ENCODE measurements at regions not wholly inside any gene's neighbourhood (a gene's known extent, or its start where the extent isn't known, plus 50 kb on each side); places are given as distances from the start of the nearest gene placed in this dataset.

DNA sequence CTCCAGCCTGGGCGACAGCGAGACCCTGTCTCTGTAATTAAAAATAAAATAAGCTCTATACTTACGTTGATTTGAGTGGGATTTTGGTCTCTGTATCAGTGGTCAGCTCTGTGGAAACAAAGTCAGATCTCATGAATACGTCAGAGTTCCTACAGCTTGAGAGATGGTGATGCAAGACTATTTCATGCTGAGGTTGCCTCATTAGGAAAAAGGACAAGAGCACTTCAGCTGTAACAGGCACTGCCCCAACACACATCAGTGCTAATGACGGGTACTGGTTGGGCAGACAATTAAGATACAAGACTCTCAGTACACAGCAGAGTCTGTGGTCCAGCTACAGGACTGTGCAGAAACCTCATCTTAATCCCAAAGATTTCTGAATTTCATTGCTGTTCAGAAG is 246.4 kb upstream of the AMIGO2 start:
- ChIA-PET POLR2A (interaction anchor here (0.5 kb wide), 1 partner anchor 62 kb away, joined by 3 read pairs; no protein-coding TSS in a partner anchor), CTCF (no interaction called here)
- Mint-ChIP-seq H3K36me3 (ENCODE audit: low read depth) (peaks cover 7% of the 10 kb centered on the region), H3K9me3 (ENCODE audit: insufficient read depth) (peaks cover 11% of the 10 kb centered on the region), H3K27ac (no peak overlapping the region), H3K27me3 (ENCODE audit: low read depth) (no peaks in the 10 kb centered on the region), H3K4me1 (ENCODE audit: low read depth) (peaks cover 29% of the 10 kb centered on the region), H3K4me3 (no peak overlapping the region)
- DNase-seq (no peak), ATAC-seq (no peak)

DNA sequence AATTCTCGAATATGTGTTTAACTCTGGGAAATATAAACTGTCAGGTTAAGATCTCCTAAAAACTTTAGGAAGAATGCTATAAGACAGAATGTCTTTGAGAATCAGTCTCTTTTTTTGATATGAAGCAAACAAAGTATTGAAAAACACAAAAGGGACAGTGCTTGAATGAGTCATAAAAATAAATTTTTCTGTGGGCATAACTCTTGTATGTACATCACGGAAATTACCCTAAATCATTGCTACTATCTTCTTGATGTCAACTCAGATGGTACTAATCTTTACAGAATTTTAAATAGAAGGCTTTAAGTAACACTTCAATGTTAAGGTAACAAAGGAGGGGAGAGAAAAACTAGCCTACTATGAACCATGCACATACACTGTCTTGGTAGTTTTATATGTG is 244.0 kb upstream of the AMIGO2 start:
- Mint-ChIP-seq H3K4me1 (ENCODE audit: low read depth) (peaks cover 32% of the 10 kb centered on the region), H3K36me3 (ENCODE audit: low read depth) (peaks cover 9% of the 10 kb centered on the region), H3K27me3 (ENCODE audit: low read depth) (no peaks in the 10 kb centered on the region), H3K4me3 (no peak overlapping the region), H3K27ac (no peak overlapping the region), H3K9me3 (ENCODE audit: insufficient read depth) (peaks cover 11% of the 10 kb centered on the region)
- ChIA-PET CTCF (no interaction called here), POLR2A (no interaction called here)
- no peak for DNase-seq
- ATAC-seq: no peak

- H3K27ac Mint-ChIP-seq: no peak overlapping the region
- peaks cover 5% of the 10 kb centered on the region for H3K36me3 Mint-ChIP-seq (ENCODE audit: low read depth)
- peaks cover 37% of the 10 kb centered on the region for H3K4me1 Mint-ChIP-seq (ENCODE audit: low read depth)
- ChIA-PET POLR2A (interaction anchor here (0.6 to 1.4 kb wide), 4 partner anchors 70 to 954 kb away, joined by 3 to 5 read pairs (median 4); no protein-coding TSS in a partner anchor), CTCF (interaction anchor here (0.6 to 4.4 kb wide), 7 partner anchors 8 to 237 kb away, joined by 3 to 20 read pairs (median 3); no protein-coding TSS in a partner anchor)
- H3K4me3 Mint-ChIP-seq: no peak overlapping the region
- no peaks in the 10 kb centered on the region for H3K9me3 Mint-ChIP-seq (ENCODE audit: insufficient read depth)
- DNase-seq: no peak
- H3K27me3 Mint-ChIP-seq (ENCODE audit: low read depth): no peaks in the 10 kb centered on the region
- no peak for ATAC-seq
Observed at GRCh38 chr12:47321436-47321835, 241.7 kb upstream of the AMIGO2 start.

DNA sequence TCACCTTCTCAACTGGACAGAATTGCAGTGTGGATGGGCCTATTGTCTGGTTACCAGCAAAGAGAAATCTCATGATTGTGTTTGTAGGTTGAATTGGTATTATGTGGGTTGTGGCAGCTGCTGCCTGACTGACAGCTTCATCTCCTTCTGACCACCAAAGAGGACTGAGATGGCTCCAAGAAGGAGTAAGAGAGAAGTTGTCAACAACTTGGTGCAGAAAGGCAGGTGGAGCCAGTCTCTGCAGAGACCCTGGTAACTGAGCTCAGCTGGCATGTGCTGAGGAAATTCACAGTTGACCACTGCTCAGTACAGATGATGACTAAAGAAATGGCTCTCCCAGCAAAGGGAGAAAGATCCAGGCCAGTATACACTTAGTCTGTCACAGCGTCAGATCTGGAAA is 240.0 kb upstream of the AMIGO2 start:
- peak; percentile 40 for ATAC-seq
- H3K4me1 Mint-ChIP-seq (ENCODE audit: low read depth): peaks cover 36% of the 10 kb centered on the region
- peak overlapping the region; percentile 2 for H3K27ac Mint-ChIP-seq
- no peaks in the 10 kb centered on the region for H3K9me3 Mint-ChIP-seq (ENCODE audit: insufficient read depth)
- H3K36me3 Mint-ChIP-seq (ENCODE audit: low read depth): peaks cover 5% of the 10 kb centered on the region
- ChIA-PET CTCF (interaction anchor here (1.3 to 4.4 kb wide), 3 partner anchors 13 to 84 kb away, joined by 3 to 20 read pairs (median 6); no protein-coding TSS in a partner anchor), POLR2A (interaction anchor here (0.6 to 1.0 kb wide), 2 partner anchors 100 to 101 kb away, joined by 3 read pairs; no protein-coding TSS in a partner anchor)
- DNase-seq: no peak
- H3K27me3 Mint-ChIP-seq (ENCODE audit: low read depth): no peaks in the 10 kb centered on the region
- H3K4me3 Mint-ChIP-seq: no peak overlapping the region

GRCh38 chr12:47318963-47319362 is 239.2 kb upstream of the AMIGO2 start:
- DNase-seq: peak; percentile 47
- ChIA-PET CTCF (interaction anchor here (0.6 to 4.4 kb wide), 3 partner anchors 42 to 85 kb away, joined by 3 to 20 read pairs (median 4); no protein-coding TSS in a partner anchor), POLR2A (interaction anchor here (1.0 kb wide), 1 partner anchor 100 kb away, joined by 3 read pairs; no protein-coding TSS in a partner anchor)
- Mint-ChIP-seq H3K9me3 (ENCODE audit: insufficient read depth) (no peaks in the 10 kb centered on the region), H3K36me3 (ENCODE audit: low read depth) (peaks cover 5% of the 10 kb centered on the region), H3K4me1 (ENCODE audit: low read depth) (peaks cover 36% of the 10 kb centered on the region), H3K27ac (peak overlapping the region; percentile 63), H3K4me3 (no peak overlapping the region), H3K27me3 (ENCODE audit: low read depth) (no peaks in the 10 kb centered on the region)
- ATAC-seq: peak; percentile 49

DNA sequence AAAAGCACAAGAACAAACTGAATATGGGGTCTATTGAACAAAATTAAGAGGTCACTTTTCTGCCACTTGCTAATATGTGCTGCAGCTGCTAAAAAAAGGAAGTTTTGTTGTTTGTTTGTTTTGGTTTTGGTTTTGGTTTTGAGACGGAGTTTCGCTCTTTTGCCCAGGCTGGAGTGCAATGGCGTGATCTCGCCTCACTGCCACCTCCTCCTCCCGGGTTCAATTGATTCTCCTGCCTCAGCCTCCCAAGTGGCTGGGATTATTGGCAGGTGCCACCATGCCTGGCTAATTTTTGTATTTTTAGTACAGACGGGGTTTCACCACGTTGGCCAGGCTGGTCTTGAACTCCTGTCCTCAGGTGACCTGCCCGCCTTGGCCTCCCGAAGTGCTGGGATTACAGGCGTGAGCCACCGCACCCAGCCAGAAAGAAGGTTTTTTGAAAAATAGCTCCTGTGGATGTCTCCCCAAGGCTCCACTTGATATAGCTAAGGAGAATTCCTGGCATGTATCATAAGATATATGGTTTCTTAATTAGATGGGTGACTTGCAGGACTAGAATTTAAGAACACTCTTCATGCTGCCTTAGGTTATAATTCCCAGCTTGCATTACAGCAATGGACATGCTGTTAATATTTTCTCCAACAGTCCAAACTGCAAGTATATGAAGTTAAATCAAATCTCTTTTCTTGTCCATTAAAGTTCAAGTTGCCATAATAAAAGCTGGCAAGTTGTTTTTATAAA is 237.6 kb upstream of the AMIGO2 start:
- peak overlapping the region; percentile 32 for H3K4me3 Mint-ChIP-seq
- peak overlapping the region; percentile 62 for H3K27ac Mint-ChIP-seq
- H3K4me1 Mint-ChIP-seq (ENCODE audit: low read depth): peaks cover 41% of the 10 kb centered on the region
- H3K27me3 Mint-ChIP-seq (ENCODE audit: low read depth): no peaks in the 10 kb centered on the region
- ATAC-seq (no peak), DNase-seq (peak; percentile 34)
- POLR2A ChIA-PET: no interaction called here
- CTCF ChIA-PET: interaction anchor here (1.8 to 4.4 kb wide), 2 partner anchors 10 to 81 kb away, joined by 4 to 20 read pairs; no protein-coding TSS in a partner anchor
- H3K9me3 Mint-ChIP-seq (ENCODE audit: insufficient read depth): no peaks in the 10 kb centered on the region
- H3K36me3 Mint-ChIP-seq (ENCODE audit: low read depth): peaks cover 5% of the 10 kb centered on the region

- ATAC-seq (no peak), DNase-seq (no peak)
- H3K27me3 Mint-ChIP-seq (ENCODE audit: low read depth): no peaks in the 10 kb centered on the region
- peak overlapping the region; percentile 32 for H3K4me3 Mint-ChIP-seq
- H3K9me3 Mint-ChIP-seq (ENCODE audit: insufficient read depth): no peaks in the 10 kb centered on the region
- H3K27ac Mint-ChIP-seq: peak overlapping the region; percentile 13
- ChIA-PET CTCF (interaction anchor here (1.8 kb wide), 1 partner anchor 9 kb away, joined by 4 read pairs; no protein-coding TSS in a partner anchor), POLR2A (no interaction called here)
- peaks cover 42% of the 10 kb centered on the region for H3K4me1 Mint-ChIP-seq (ENCODE audit: low read depth)
- peaks cover 5% of the 10 kb centered on the region for H3K36me3 Mint-ChIP-seq (ENCODE audit: low read depth)
Observed at GRCh38 chr12:47316609-47317049, 236.9 kb upstream of the AMIGO2 start.

DNA sequence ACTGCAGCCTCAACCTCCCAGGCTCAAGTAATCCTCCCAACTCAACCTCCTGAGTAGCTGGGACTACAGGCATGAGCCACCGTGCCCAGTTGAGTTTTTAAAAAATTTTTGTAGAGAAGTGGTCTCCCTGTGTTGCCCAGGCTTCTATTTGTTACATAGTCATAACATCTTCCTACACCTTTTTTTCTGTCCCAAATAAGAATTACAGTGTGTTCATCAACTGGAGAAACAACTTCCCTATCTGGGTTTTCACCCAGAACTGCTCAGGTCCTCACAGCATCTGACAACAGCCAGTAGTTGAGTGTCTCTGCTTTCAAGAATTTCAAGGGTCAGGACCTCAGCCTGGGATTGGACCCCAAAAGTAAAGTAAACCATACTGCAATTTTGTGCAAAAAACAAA is 235.2 kb upstream of the AMIGO2 start:
- H3K4me3 Mint-ChIP-seq: no peak overlapping the region
- H3K27me3 Mint-ChIP-seq (ENCODE audit: low read depth): no peaks in the 10 kb centered on the region

GRCh38 chr12:47312808-47313426 is 233.2 kb upstream of the AMIGO2 start:
- no peak overlapping the region for H3K27ac Mint-ChIP-seq
- POLR2A ChIA-PET: interaction anchor here (0.6 to 0.7 kb wide), 2 partner anchors 48 to 436 kb away, joined by 3 read pairs; no protein-coding TSS in a partner anchor
- no peak overlapping the region for H3K4me3 Mint-ChIP-seq
- CTCF ChIA-PET: interaction anchor here (1.4 kb wide), 2 partner anchors 10 to 85 kb away, joined by 4 read pairs; no protein-coding TSS in a partner anchor
- H3K4me1 Mint-ChIP-seq (ENCODE audit: low read depth): peaks cover 49% of the 10 kb centered on the region
- H3K27me3 Mint-ChIP-seq (ENCODE audit: low read depth): no peaks in the 10 kb centered on the region
- ATAC-seq (no peak), DNase-seq (no peak)
- H3K9me3 Mint-ChIP-seq (ENCODE audit: insufficient read depth): peaks cover 7% of the 10 kb centered on the region
- H3K36me3 Mint-ChIP-seq (ENCODE audit: low read depth): peaks cover 18% of the 10 kb centered on the region

More for the DNA sequence above, 235.2 kb upstream of the AMIGO2 start:
- H3K9me3 Mint-ChIP-seq (ENCODE audit: insufficient read depth): peaks cover 7% of the 10 kb centered on the region
- no peak overlapping the region for H3K27ac Mint-ChIP-seq
- H3K36me3 Mint-ChIP-seq (ENCODE audit: low read depth): peaks cover 18% of the 10 kb centered on the region
- peaks cover 48% of the 10 kb centered on the region for H3K4me1 Mint-ChIP-seq (ENCODE audit: low read depth)
- ChIA-PET POLR2A (no interaction called here), CTCF (no interaction called here)
- DNase-seq (no peak), ATAC-seq (no peak)

DNA sequence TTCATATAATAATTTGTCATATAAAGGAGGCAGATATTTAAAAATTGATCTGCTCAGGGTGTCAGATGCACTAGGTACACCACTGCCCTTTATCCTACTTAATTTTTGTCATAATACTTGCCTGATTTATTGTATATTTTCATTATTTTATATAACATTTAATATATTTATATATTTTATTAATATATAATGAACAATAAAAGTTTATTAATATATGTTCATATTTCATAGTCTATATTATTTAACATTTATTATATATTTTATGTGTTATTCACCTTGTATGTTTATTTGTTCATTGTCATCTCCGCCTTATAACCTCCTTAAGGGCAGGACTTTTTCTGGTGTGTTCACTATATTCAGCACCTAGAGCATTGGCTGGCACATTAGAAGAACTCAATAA is 232.4 kb upstream of the AMIGO2 start:
- Mint-ChIP-seq H3K9me3 (ENCODE audit: insufficient read depth) (peaks cover 7% of the 10 kb centered on the region), H3K27me3 (ENCODE audit: low read depth) (no peaks in the 10 kb centered on the region), H3K4me3 (no peak overlapping the region), H3K4me1 (ENCODE audit: low read depth) (peaks cover 52% of the 10 kb centered on the region), H3K36me3 (ENCODE audit: low read depth) (peaks cover 20% of the 10 kb centered on the region), H3K27ac (no peak overlapping the region)
- DNase-seq (no peak), ATAC-seq (no peak)
- CTCF ChIA-PET: interaction anchor here (1.4 kb wide), 2 partner anchors 10 to 85 kb away, joined by 4 read pairs; no protein-coding TSS in a partner anchor
- POLR2A ChIA-PET: interaction anchor here (0.6 to 0.7 kb wide), 2 partner anchors 49 to 437 kb away, joined by 3 read pairs; no protein-coding TSS in a partner anchor

GRCh38 chr12:47311568-47311967 is 231.8 kb upstream of the AMIGO2 start:
- peaks cover 26% of the 10 kb centered on the region for H3K36me3 Mint-ChIP-seq (ENCODE audit: low read depth)
- CTCF ChIA-PET: interaction anchor here (0.9 to 1.5 kb wide), 3 partner anchors 9 to 104 kb away, joined by 4 to 6 read pairs (median 4); no protein-coding TSS in a partner anchor
- ATAC-seq (no peak), DNase-seq (no peak)
- H3K4me3 Mint-ChIP-seq: no peak overlapping the region
- H3K27ac Mint-ChIP-seq: no peak overlapping the region
- H3K27me3 Mint-ChIP-seq (ENCODE audit: low read depth): no peaks in the 10 kb centered on the region
- H3K9me3 Mint-ChIP-seq (ENCODE audit: insufficient read depth): peaks cover 7% of the 10 kb centered on the region
- H3K4me1 Mint-ChIP-seq (ENCODE audit: low read depth): peaks cover 52% of the 10 kb centered on the region
- POLR2A ChIA-PET: interaction anchor here (1.6 kb wide), 1 partner anchor 92 kb away, joined by 4 read pairs; no protein-coding TSS in a partner anchor
